K562 (cell line): ENCODE measurements at regions not wholly inside any gene's neighbourhood (a gene's known extent, or its start where the extent isn't known, plus 50 kb on each side); places are given as distances from the start of the nearest gene placed in this dataset.

Experiments used
- ATAC-seq: fragments of 200-7000 bp; cut with Tn5 transposase; 3 replicates; pipeline ENCODE4 v1.9.1; 2020; ENCODE audit warnings: moderate library complexity
- BruUV-seq: library from RNA; stranded (reverse); fragments of 400-500 nt; replicated peaks from 2 replicates; lab custom pipeline; 2021; lab: Mats Ljungman, UMichigan
- CTCF ChIA-PET: fragments of 300-600 bp; formaldehyde crosslinking; extraction: SDS; loops from one replicate; lab custom pipeline; 2021; ENCODE audit warnings: low intra/inter-chr PET ratio; lab: Yijun Ruan, JAX
- POLR2A ChIA-PET: fragments of 300-600, 350-650 bp; sonication (Branson Sonifier 250); formaldehyde crosslinking; extraction: SDS; loops from one replicate; lab custom pipeline; 2021; ENCODE audit warnings: antibody characterized with exemption, inconsistent platforms; lab: Yijun Ruan, JAX
- DNase-seq, 4 experiments: peaks; one replicate each; pipeline versions ENCODE4 v3.0.0 to v3.0.0-alpha.2; 2011 to 2018; ENCODE audit warnings: low spot score in 3 of 4, mixed read lengths in 3 of 4; ENCODE audit errors: extremely low read depth in 1 of 4
- FAIRE-seq: peaks from 2 replicates; lab custom pipeline; 2011; peaks lifted over from hg19 to GRCh38; lab: Jason Lieb, UNC
- H2AFZ ChIP-seq: 2 replicates; pipeline ENCODE4 v1.6.0; 2011; ENCODE audit warnings: low read depth, low read length, control low read depth, inconsistent platforms
- H3K27ac ChIP-seq: fragments of 200-600 bp; 3 replicates; pipeline ENCODE4 v1.8.0; 2011; ENCODE audit warnings: low read depth, mild to moderate bottlenecking, control low read depth, inconsistent platforms, low read length, moderate library complexity, mixed read lengths; ENCODE audit errors: extremely low read depth
- H3K27me3 ChIP-seq, 2 experiments: fragments of 300-600 bp in 1 of 2; 2 replicates in 1 of 2; 3 replicates in 1 of 2; pipeline versions ENCODE4 v1.6.0 to v1.8.0; 2011; ENCODE audit warnings: inconsistent platforms in 2 of 2, low read length in 2 of 2, mild to moderate bottlenecking in 1 of 2, mixed read lengths in 1 of 2, moderate library complexity in 1 of 2; ENCODE audit not compliant: control insufficient read depth in 2 of 2, insufficient read depth in 2 of 2
- H3K36me3 ChIP-seq: fragments of 300-600 bp; 3 replicates; pipeline ENCODE4 v1.8.0; 2011; ENCODE audit warnings: mild to moderate bottlenecking, low read length, inconsistent platforms; ENCODE audit not compliant: control insufficient read depth, insufficient read depth
- H3K4me1 ChIP-seq, 2 experiments: fragments of 200-600 bp in 1 of 2; replicated peaks in 1 of 2; 2 replicates in 1 of 2; 3 replicates in 1 of 2; pipeline versions ENCODE4 v1.5.1 to v1.8.0; 2011; ENCODE audit warnings: inconsistent platforms in 2 of 2, low read length in 2 of 2, mild to moderate bottlenecking in 1 of 2, mixed read lengths in 1 of 2, moderate library complexity in 1 of 2; ENCODE audit not compliant: control insufficient read depth in 2 of 2, insufficient read depth in 2 of 2
- H3K4me2 ChIP-seq: 2 replicates; pipeline ENCODE4 v1.6.1; 2011; ENCODE audit warnings: low read length, control low read depth, inconsistent platforms, mixed read lengths; ENCODE audit not compliant: insufficient read depth
- H3K4me3 ChIP-seq: fragments of 200-600 bp; sonication (generic), shearing (Covaris generic); 2 replicates; pipeline ENCODE4 v1.5.1; 2016; ENCODE audit warnings: control low read depth, inconsistent platforms
- H3K79me2 ChIP-seq: fragments of 200-600 bp; 3 replicates; pipeline ENCODE4 v1.8.0; 2011; ENCODE audit warnings: low read length, inconsistent platforms; ENCODE audit not compliant: control insufficient read depth, insufficient read depth
- H3K9ac ChIP-seq, 2 experiments: 2 replicates each; pipeline versions ENCODE4 v1.6.0 to v1.6.1; 2011; ENCODE audit warnings: low read depth in 2 of 2, low read length in 2 of 2, control low read depth in 1 of 2, inconsistent platforms in 1 of 2, mild to moderate bottlenecking in 1 of 2, mixed read lengths in 1 of 2; ENCODE audit not compliant: insufficient read depth in 1 of 2
- H3K9me1 ChIP-seq: one replicate; pipeline ENCODE4 v1.6.0; 2011; ENCODE audit warnings: inconsistent platforms, mild to moderate bottlenecking, low read length, moderate library complexity; ENCODE audit not compliant: control insufficient read depth, insufficient read depth
- H3K9me3 ChIP-seq: replicated peaks from 2 replicates; pipeline ENCODE4 v1.5.1; 2011; ENCODE audit warnings: low read depth, low read length, inconsistent platforms; ENCODE audit not compliant: control insufficient read depth, insufficient read depth
- H4K20me1 ChIP-seq: replicated peaks from 2 replicates; pipeline ENCODE4 v1.6.1; 2011; ENCODE audit warnings: low read length, inconsistent platforms, mixed read lengths; ENCODE audit not compliant: control insufficient read depth, insufficient read depth
- ASH1L ChIP-seq: fragments of 450-650 bp; IDR thresholded peaks from 2 replicates; pipeline ENCODE4 v1.6.1; 2018; ENCODE audit warnings: borderline replicate concordance, mild to moderate bottlenecking, low read depth; ENCODE audit not compliant: partially characterized antibody
- CEBPZ ChIP-seq: fragments of 150-350 bp; IDR thresholded peaks from 2 replicates; pipeline ENCODE4 v1.6.1; 2014; ENCODE audit warnings: low read depth, mild to moderate bottlenecking, low read length, borderline replicate concordance
- NRF1 ChIP-seq, 2 experiments: fragments of 450-650 bp; IDR thresholded peaks in 1 of 2; conservative IDR thresholded peaks in 1 of 2; 2 replicates each; pipeline ENCODE4 v1.6.1; 2014; ENCODE audit warnings: mild to moderate bottlenecking in 2 of 2
- SIN3A ChIP-seq, 2 experiments: fragments of 150-350 bp in 1 of 2; IDR thresholded peaks; 2 replicates each; pipeline ENCODE4 v1.6.1; 2011 to 2016; ENCODE audit warnings: borderline replicate concordance in 2 of 2, low read depth in 2 of 2, low read length in 2 of 2, mild to moderate bottlenecking in 2 of 2, moderate library complexity in 2 of 2; ENCODE audit not compliant: control insufficient read depth in 1 of 2
- SMAD1 ChIP-seq: fragments of 150-350 bp; IDR thresholded peaks from 2 replicates; pipeline ENCODE4 v1.6.1; 2014; ENCODE audit warnings: low read length, low read depth; ENCODE audit not compliant: partially characterized antibody
- SREBF1 ChIP-seq: fragments of 150-350 bp; IDR thresholded peaks from 2 replicates; pipeline ENCODE4 v1.6.1; 2014; ENCODE audit warnings: antibody characterized with exemption, low read depth, low read length, borderline replicate concordance
- ZBTB11 ChIP-seq, 3 experiments: fragments of 200-800 bp in 1 of 3; fragments of 250-450 bp in 1 of 3; fragments of 450-650 bp in 1 of 3; sonication (Bioruptor Pico) in 1 of 3; sonication (Bioruptor generic) in 1 of 3; formaldehyde crosslinking in 1 of 3; IDR thresholded peaks; 2 replicates each; pipeline versions ENCODE4 v1.6.1 to v1.8.0; 2016 to 2022; ENCODE audit warnings: mild to moderate bottlenecking in 2 of 3, missing genetic modification characterization in 2 of 3, missing compliant biosample characterization in 1 of 3, moderate library complexity in 1 of 3
- ZNF140 ChIP-seq: fragments of 250-450 bp; sonication (Bioruptor Pico); IDR thresholded peaks from 2 replicates; pipeline ENCODE4 v1.8.0; 2021; ENCODE audit warnings: moderate library complexity, mild to moderate bottlenecking, inconsistent platforms
- ZNF197 ChIP-seq: fragments of 200-800 bp; sonication (Bioruptor generic); IDR thresholded peaks from 2 replicates; pipeline ENCODE4 v1.6.1; 2016; ENCODE audit warnings: low read depth, missing genetic modification characterization, missing compliant biosample characterization
- ZNF354B ChIP-seq: fragments of 250-450 bp; sonication (Bioruptor Pico); IDR thresholded peaks from 2 replicates; pipeline ENCODE4 v1.4.0; 2020
- ZNF75A ChIP-seq: fragments of 450-650 bp; formaldehyde crosslinking; IDR thresholded peaks from 2 replicates; pipeline ENCODE4 v1.4.0; 2020; ENCODE audit warnings: mild to moderate bottlenecking
- ZNF785 ChIP-seq: fragments of 250-450 bp; sonication (Bioruptor Pico); IDR thresholded peaks from 2 replicates; pipeline ENCODE4 v1.4.0; 2020; ENCODE audit warnings: mild to moderate bottlenecking
- WGBS: fragments of 100-300 bp; shearing (Covaris generic); methylation state at CpG from one replicate; pipeline ENCODE4 v1.1.6; 2016; ENCODE audit warnings: low coverage, mixed read lengths; ENCODE audit not compliant: insufficient coverage; ENCODE audit errors: missing lambda C conversion rate; 5-methylcytosine and 5-hydroxymethylcytosine counted together
- in situ Hi-C: fragments of 300-500 bp; cut with MboI; formaldehyde crosslinking; loops from 4 replicates; pipeline ENCODE4 v1.15.0; 2018; ENCODE audit warnings: inconsistent platforms, mixed read lengths
- intact Hi-C: fragments of 100-400 bp; cut with micrococcal nuclease; formaldehyde crosslinking; loops from 2 replicates; pipeline ENCODE4 v1.14.2; 2022

- DNase-seq, result no peak
- intact Hi-C loops, result no loop called here
- ChIA-PET POLR2A (no interaction called here), CTCF (no interaction called here)
- BruUV-seq, result no TSS peak
- no peak for FAIRE-seq
- Histone ChIP-seq H3K9me1 (no peaks in the 10 kb centered on the region), H3K79me2 (no peaks in the 10 kb centered on the region), H4K20me1 (peaks cover 5% of the 10 kb centered on the region; the same call in 1 of the 2 replicates), H3K36me3 (no peaks in the 10 kb centered on the region), H3K27me3 (no peaks in the 10 kb centered on the region), H3K9me3 (no peaks in the 10 kb centered on the region), H3K4me2 (no peak overlapping the region), H3K4me1 (no peaks in the 10 kb centered on the region), H3K4me3 (no peak overlapping the region), H2AFZ (no peak overlapping the region), H3K27ac (no peak overlapping the region), H3K9ac (no peak overlapping the region)
- no peak for ATAC-seq
- 2% methylated on average over 5 of the region's 5 CpGs for WGBS
- TF ChIP-seq ASH1L (no peak), CEBPZ (no peak), ZNF354B (CRISPR knock-in tag) (no peak), NRF1 (conservative IDR thresholded peaks at IDR 0.05 in 1 of 2, IDR thresholded peaks at IDR 0.05 in 1 of 2) (no peak), ZNF140 (CRISPR knock-in tag) (no peak), ZNF75A (no peak), ZNF197 (CRISPR knock-in tag) (no peak), SIN3A (IDR thresholded peaks at IDR 0.05; ENCODE audit: borderline replicate concordance in 2 of 2, control insufficient read depth in 1 of 2, low read depth in 2 of 2, low read length in 2 of 2) (no peak), ZNF785 (CRISPR knock-in tag) (no peak), SREBF1 (no peak), SMAD1 (no peak), ZBTB11 (CRISPR knock-in tag; IDR thresholded peaks at IDR 0.05) (no peak)
- in situ Hi-C loops, result no loop called here
Measured at GRCh38 chr1:30300669-30301068, 422.7 kb downstream of the MATN1 start.
